Fibroblast of gingiva (primary cell): ENCODE measurements at regions not wholly inside any gene's neighbourhood (a gene's known extent, or its start where the extent isn't known, plus 50 kb on each side); places are given as distances from the start of the nearest gene placed in this dataset.
"Not testable (repeated sequence)": the region's sequence is repeated elsewhere in the genome, so short reads cannot be mapped to it uniquely, and the experiment has no call there.

ENCODE experiments used
- DNase-seq: peaks from one replicate; pipeline ENCODE4 v3.0.0-alpha.2; 2011; ENCODE audit warnings: low read depth

- DNase-seq = no peak
These were observed 134.4 kb upstream of the PRDX6 start for GRCh38 chr1:173342736-173343135.

- DNase-seq = no peak
These were observed 132.9 kb upstream of the PRDX6 start for GRCh38 chr1:173344034-173344743.

GRCh38 chr1:173347282-173347818, 129.8 kb upstream of the PRDX6 start:
- no peak for DNase-seq

GRCh38 chr1:173352635-173353034, 124.5 kb upstream of the PRDX6 start:
- DNase-seq = not testable (repeated sequence)

GRCh38 chr1:173353350-173353749, 123.8 kb upstream of the PRDX6 start:
- no peak for DNase-seq

- DNase-seq = no peak
These were observed 122.2 kb upstream of the PRDX6 start for GRCh38 chr1:173354937-173355280.

- no peak for DNase-seq
These were observed 121.7 kb upstream of the PRDX6 start for GRCh38 chr1:173355281-173356031.

GRCh38 chr1:173356191-173356762, 120.9 kb upstream of the PRDX6 start:
- no peak for DNase-seq

- DNase-seq = no peak
These were observed 116.6 kb upstream of the PRDX6 start for GRCh38 chr1:173360487-173361063.

- DNase-seq = no peak
These were observed 114.6 kb upstream of the PRDX6 start for GRCh38 chr1:173362543-173362942.

- DNase-seq = no peak
These were observed 112.3 kb upstream of the PRDX6 start for GRCh38 chr1:173364827-173365226.

GRCh38 chr1:173365341-173365740, 111.8 kb upstream of the PRDX6 start:
- no peak for DNase-seq

GRCh38 chr1:173367136-173367535, 110.0 kb upstream of the PRDX6 start:
- DNase-seq = no peak

GRCh38 chr1:173370586-173370985, 106.5 kb upstream of the PRDX6 start:
- not testable (repeated sequence) for DNase-seq

GRCh38 chr1:173376065-173376464, 101.1 kb upstream of the PRDX6 start:
- not testable (repeated sequence) for DNase-seq

GRCh38 chr1:173377266-173377665, 99.9 kb upstream of the PRDX6 start:
- no peak for DNase-seq

- no peak for DNase-seq
These were observed 93.8 kb upstream of the PRDX6 start for GRCh38 chr1:173383351-173383750.

GRCh38 chr1:173388352-173388751, 88.8 kb upstream of the PRDX6 start:
- no peak for DNase-seq

- peak; percentile 86 for DNase-seq
These were observed 84.1 kb upstream of the PRDX6 start for GRCh38 chr1:173392895-173393658.

- DNase-seq = peak; percentile 88
These were observed 83.5 kb upstream of the PRDX6 start for GRCh38 chr1:173393659-173394000.

GRCh38 chr1:173394813-173395212, 82.3 kb upstream of the PRDX6 start:
- DNase-seq = not testable (repeated sequence)

GRCh38 chr1:173395762-173396161, 81.4 kb upstream of the PRDX6 start:
- DNase-seq = no peak
